WERI-Rb-1 (cell line): ENCODE measurements at regions not wholly inside any gene's neighbourhood (a gene's known extent, or its start where the extent isn't known, plus 50 kb on each side); places are given as distances from the start of the nearest gene placed in this dataset.

Experiments
- DNase-seq: peaks from one replicate; pipeline ENCODE4 v3.0.0-alpha.2; 2020
- H3K27ac ChIP-seq: fragments of 250-450 bp; sonication (Bioruptor Pico); 2 replicates; pipeline ENCODE4 v1.5.1; 2020; ENCODE audit warnings: mild to moderate bottlenecking, moderate library complexity
- H3K27me3 ChIP-seq: fragments of 250-450 bp; sonication (Bioruptor Pico); 2 replicates; pipeline ENCODE4 v1.5.1; 2021; ENCODE audit warnings: mild to moderate bottlenecking, low read depth, moderate library complexity; ENCODE audit not compliant: insufficient read depth, severe bottlenecking
- H3K36me3 ChIP-seq: fragments of 250-450 bp; sonication (Bioruptor Pico); 2 replicates; pipeline ENCODE4 v1.5.1; 2020; ENCODE audit warnings: mild to moderate bottlenecking, moderate library complexity
- H3K4me3 ChIP-seq: 2 replicates; pipeline ENCODE4 v1.5.1; 2011; ENCODE audit warnings: low read depth, mild to moderate bottlenecking, control low read depth, low read length
- H3K9me3 ChIP-seq: fragments of 250-450 bp; sonication (Bioruptor Pico); 2 replicates; pipeline ENCODE4 v1.5.1; 2021; ENCODE audit warnings: mild to moderate bottlenecking, moderate library complexity; ENCODE audit not compliant: severe bottlenecking
- CTCF ChIP-seq: IDR thresholded peaks from 2 replicates; pipeline ENCODE4 v1.5.1; 2011; ENCODE audit warnings: low read depth, mild to moderate bottlenecking, control low read depth, inconsistent platforms, low read length

GRCh38 chr20:20835897-20836296 is 123.5 kb upstream of the RALGAPA2 start:
- Histone ChIP-seq H3K36me3 (no peaks in the 10 kb centered on the region), H3K4me3 (no peak overlapping the region), H3K27me3 (peaks cover 53% of the 10 kb centered on the region), H3K27ac (no peak overlapping the region), H3K9me3 (no peaks in the 10 kb centered on the region)
- DNase-seq: no peak
- no peak for TF ChIP-seq CTCF

GRCh38 chr20:20834008-20834407 is 121.6 kb upstream of the RALGAPA2 start:
- Histone ChIP-seq H3K27ac (no peak overlapping the region), H3K36me3 (no peaks in the 10 kb centered on the region), H3K27me3 (peaks cover 45% of the 10 kb centered on the region), H3K9me3 (peaks cover 9% of the 10 kb centered on the region), H3K4me3 (no peak overlapping the region)
- TF ChIP-seq CTCF: no peak
- no peak for DNase-seq

GRCh38 chr20:20832715-20833114 is 120.3 kb upstream of the RALGAPA2 start:
- no peak overlapping the region for H3K27ac ChIP-seq
- H3K36me3 ChIP-seq: no peaks in the 10 kb centered on the region
- H3K4me3 ChIP-seq: no peak overlapping the region
- DNase-seq: no peak
- peaks cover 9% of the 10 kb centered on the region for H3K9me3 ChIP-seq
- peaks cover 43% of the 10 kb centered on the region for H3K27me3 ChIP-seq
- TF ChIP-seq CTCF: no peak

GRCh38 chr20:20831794-20832193 is 119.3 kb upstream of the RALGAPA2 start:
- Histone ChIP-seq H3K4me3 (no peak overlapping the region), H3K36me3 (no peaks in the 10 kb centered on the region), H3K27me3 (peaks cover 34% of the 10 kb centered on the region), H3K27ac (no peak overlapping the region), H3K9me3 (peaks cover 9% of the 10 kb centered on the region)
- no peak for DNase-seq
- TF ChIP-seq CTCF: no peak

- TF ChIP-seq CTCF: no peak
- peaks cover 15% of the 10 kb centered on the region for H3K27me3 ChIP-seq
- peaks cover 9% of the 10 kb centered on the region for H3K9me3 ChIP-seq
- H3K4me3 ChIP-seq: no peak overlapping the region
- no peak for DNase-seq
- H3K27ac ChIP-seq: no peak overlapping the region
- no peaks in the 10 kb centered on the region for H3K36me3 ChIP-seq
These were observed 117.2 kb upstream of the RALGAPA2 start for GRCh38 chr20:20829681-20830080.

GRCh38 chr20:20827992-20828597 is 115.7 kb upstream of the RALGAPA2 start:
- Histone ChIP-seq H3K27me3 (peaks cover 3% of the 10 kb centered on the region), H3K27ac (no peak overlapping the region), H3K4me3 (no peak overlapping the region), H3K9me3 (peaks cover 9% of the 10 kb centered on the region), H3K36me3 (no peaks in the 10 kb centered on the region)
- no peak for TF ChIP-seq CTCF
- DNase-seq: no peak
